ENCODE measurements at regions not wholly inside any gene's neighbourhood (a gene's known extent, or its start where the extent isn't known, plus 50 kb on each side); places are given as distances from the start of the nearest gene placed in this dataset.

- TF ChIP-seq, protein P1, sequence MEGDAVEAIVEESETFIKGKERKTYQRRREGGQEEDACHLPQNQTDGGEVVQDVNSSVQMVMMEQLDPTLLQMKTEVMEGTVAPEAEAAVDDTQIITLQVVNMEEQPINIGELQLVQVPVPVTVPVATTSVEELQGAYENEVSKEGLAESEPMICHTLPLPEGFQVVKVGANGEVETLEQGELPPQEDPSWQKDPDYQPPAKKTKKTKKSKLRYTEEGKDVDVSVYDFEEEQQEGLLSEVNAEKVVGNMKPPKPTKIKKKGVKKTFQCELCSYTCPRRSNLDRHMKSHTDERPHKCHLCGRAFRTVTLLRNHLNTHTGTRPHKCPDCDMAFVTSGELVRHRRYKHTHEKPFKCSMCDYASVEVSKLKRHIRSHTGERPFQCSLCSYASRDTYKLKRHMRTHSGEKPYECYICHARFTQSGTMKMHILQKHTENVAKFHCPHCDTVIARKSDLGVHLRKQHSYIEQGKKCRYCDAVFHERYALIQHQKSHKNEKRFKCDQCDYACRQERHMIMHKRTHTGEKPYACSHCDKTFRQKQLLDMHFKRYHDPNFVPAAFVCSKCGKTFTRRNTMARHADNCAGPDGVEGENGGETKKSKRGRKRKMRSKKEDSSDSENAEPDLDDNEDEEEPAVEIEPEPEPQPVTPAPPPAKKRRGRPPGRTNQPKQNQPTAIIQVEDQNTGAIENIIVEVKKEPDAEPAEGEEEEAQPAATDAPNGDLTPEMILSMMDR (IDR thresholded peaks at IDR 0.05): no peak
- TF ChIP-seq POLR2A (IDR thresholded peaks at IDR 0.05): no peak
Measured at GRCh38 chr13:106688940-106689339, 121.0 kb upstream of the ARGLU1 start.
